HEK293T (cell line): ENCODE measurements at regions not wholly inside any gene's neighbourhood (a gene's known extent, or its start where the extent isn't known, plus 50 kb on each side); places are given as distances from the start of the nearest gene placed in this dataset.

Source experiments
- FOXA1 ChIP-seq: fragments of 450-650 bp; IDR thresholded peaks from 2 replicates; pipeline ENCODE4 v1.6.1; 2016; ENCODE audit warnings: mild to moderate bottlenecking
- LEF1 ChIP-seq: fragments of 450-650 bp; IDR thresholded peaks from 2 replicates; pipeline ENCODE4 v1.6.1; 2017; ENCODE audit warnings: mild to moderate bottlenecking, borderline replicate concordance
- NFRKB ChIP-seq: fragments of 450-650 bp; IDR thresholded peaks from 2 replicates; pipeline ENCODE4 v1.6.1; 2016; ENCODE audit warnings: mild to moderate bottlenecking, moderate library complexity
- SP1 ChIP-seq: fragments of 450-650 bp; IDR thresholded peaks from 2 replicates; pipeline ENCODE4 v1.6.1; 2017
- TARDBP ChIP-seq: fragments of 450-650 bp; IDR thresholded peaks from 2 replicates; pipeline ENCODE4 v1.6.1; 2016
- ZNF384 ChIP-seq: fragments of 450-650 bp; IDR thresholded peaks from 2 replicates; pipeline ENCODE4 v1.6.1; 2016

GRCh38 chrX:143964549-143964948 lies 80.7 kb downstream of the UBE2NL start:
- TF ChIP-seq FOXA1 (no peak), TARDBP (no peak), LEF1 (no peak), SP1 (no peak), NFRKB (no peak), ZNF384 (no peak)
